NCI-H2029 treated with DMSO at 0.1 percent for 48 hours (cell line): ENCODE measurements at regions not wholly inside any gene's neighbourhood (a gene's known extent, or its start where the extent isn't known, plus 50 kb on each side); places are given as distances from the start of the nearest gene placed in this dataset.

Experiments used
- DNase-seq: peaks from one replicate; lab custom pipeline; 2025; lab: John Stamatoyannopoulos, UW

GRCh38 chr10:78829565-78829964, 239.2 kb upstream of the ZMIZ1 start:
- no peak for DNase-seq

GRCh38 chr10:78830062-78830975, 238.4 kb upstream of the ZMIZ1 start:
- DNase-seq, result no peak

GRCh38 chr10:78830976-78831375, 237.8 kb upstream of the ZMIZ1 start:
- no peak for DNase-seq

GRCh38 chr10:78831461-78831860, 237.3 kb upstream of the ZMIZ1 start:
- no peak for DNase-seq

- no peak for DNase-seq
Observed at GRCh38 chr10:78832281-78832680, 236.5 kb upstream of the ZMIZ1 start.

GRCh38 chr10:78838141-78838657, 230.6 kb upstream of the ZMIZ1 start:
- no peak for DNase-seq

GRCh38 chr10:78843495-78843894, 225.3 kb upstream of the ZMIZ1 start:
- DNase-seq, result no peak

GRCh38 chr10:78844960-78845607, 223.7 kb upstream of the ZMIZ1 start:
- no peak for DNase-seq

- DNase-seq, result no peak
Observed at GRCh38 chr10:78846071-78846470, 222.7 kb upstream of the ZMIZ1 start.

- no peak for DNase-seq
Observed at GRCh38 chr10:78846760-78847159, 222.0 kb upstream of the ZMIZ1 start.

GRCh38 chr10:78847485-78847884, 221.3 kb upstream of the ZMIZ1 start:
- no peak for DNase-seq

- DNase-seq, result no peak
Observed at GRCh38 chr10:78849115-78849514, 219.7 kb upstream of the ZMIZ1 start.

GRCh38 chr10:78849731-78850130, 219.0 kb upstream of the ZMIZ1 start:
- DNase-seq, result no peak

GRCh38 chr10:78850644-78851435, 217.9 kb upstream of the ZMIZ1 start:
- no peak for DNase-seq

GRCh38 chr10:78851647-78852046, 217.1 kb upstream of the ZMIZ1 start:
- no peak for DNase-seq

- DNase-seq, result no peak
Observed at GRCh38 chr10:78852466-78853240, 216.1 kb upstream of the ZMIZ1 start.

GRCh38 chr10:78853864-78854263, 214.9 kb upstream of the ZMIZ1 start:
- DNase-seq, result no peak

- DNase-seq, result no peak
Observed at GRCh38 chr10:78856421-78856820, 212.3 kb upstream of the ZMIZ1 start.

GRCh38 chr10:78857193-78857592, 211.6 kb upstream of the ZMIZ1 start:
- DNase-seq, result no peak

- no peak for DNase-seq
Observed at GRCh38 chr10:78859266-78859665, 209.5 kb upstream of the ZMIZ1 start.

- DNase-seq, result no peak
Observed at GRCh38 chr10:78859769-78860168, 209.0 kb upstream of the ZMIZ1 start.
